GM23248 (cell line): ENCODE measurements at regions not wholly inside any gene's neighbourhood (a gene's known extent, or its start where the extent isn't known, plus 50 kb on each side); places are given as distances from the start of the nearest gene placed in this dataset.

Experiments
- EZH2 ChIP-seq: fragments of 200-600 bp; sonication (generic); IDR thresholded peaks from 2 replicates; pipeline ENCODE4 v1.6.1; 2018; ENCODE audit warnings: antibody characterized with exemption, mild to moderate bottlenecking; ENCODE audit not compliant: insufficient read depth, poor library complexity, severe bottlenecking
- EZH2phosphoT487 ChIP-seq: fragments of 200-600 bp; sonication (generic); IDR thresholded peaks from 2 replicates; pipeline ENCODE4 v1.6.1; 2018; ENCODE audit warnings: antibody characterized with exemption, moderate library complexity, mild to moderate bottlenecking, low read depth; ENCODE audit not compliant: insufficient read depth

DNA sequence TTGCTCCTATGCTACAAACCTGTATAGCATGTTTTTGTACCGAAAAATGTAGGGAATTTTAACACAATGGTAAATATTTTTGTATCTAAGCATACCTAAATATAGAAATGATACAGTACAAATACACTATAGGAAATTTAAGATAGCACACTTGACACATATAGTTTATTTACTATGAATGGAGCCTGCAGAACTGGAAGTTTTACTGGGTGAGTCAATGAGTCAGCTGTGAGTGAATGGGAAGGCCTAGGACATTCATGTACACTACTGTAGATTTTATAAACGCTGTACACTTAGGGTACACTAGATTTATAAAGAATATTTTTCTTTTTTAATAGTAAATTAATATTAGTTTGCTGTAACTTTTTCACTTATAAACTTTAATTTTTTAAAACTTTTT lies 707.7 kb upstream of the EPHA6 start:
- TF ChIP-seq EZH2 (no peak), EZH2phosphoT487 (no peak)
